ENCODE measurements at regions not wholly inside any gene's neighbourhood (a gene's known extent, or its start where the extent isn't known, plus 50 kb on each side); places are given as distances from the start of the nearest gene placed in this dataset.
"Not testable (repeated sequence)": the region's sequence is repeated elsewhere in the genome, so short reads cannot be mapped to it uniquely, and the experiment has no call there.

GRCh38 chr4:160082432-160083207 is 979.7 kb downstream of the RAPGEF2 start:
- no peak for DNase-seq (ENCODE audit: low read depth)

- DNase-seq (ENCODE audit: low read depth), result no peak
Observed at GRCh38 chr4:160091631-160092030, 988.8 kb downstream of the RAPGEF2 start.

GRCh38 chr4:160100316-160100715 is 997.4 kb downstream of the RAPGEF2 start:
- DNase-seq (ENCODE audit: low read depth), result no peak

- DNase-seq (ENCODE audit: low read depth), result no peak
Observed at GRCh38 chr4:160110891-160111290, 1008.0 kb downstream of the RAPGEF2 start.

DNA sequence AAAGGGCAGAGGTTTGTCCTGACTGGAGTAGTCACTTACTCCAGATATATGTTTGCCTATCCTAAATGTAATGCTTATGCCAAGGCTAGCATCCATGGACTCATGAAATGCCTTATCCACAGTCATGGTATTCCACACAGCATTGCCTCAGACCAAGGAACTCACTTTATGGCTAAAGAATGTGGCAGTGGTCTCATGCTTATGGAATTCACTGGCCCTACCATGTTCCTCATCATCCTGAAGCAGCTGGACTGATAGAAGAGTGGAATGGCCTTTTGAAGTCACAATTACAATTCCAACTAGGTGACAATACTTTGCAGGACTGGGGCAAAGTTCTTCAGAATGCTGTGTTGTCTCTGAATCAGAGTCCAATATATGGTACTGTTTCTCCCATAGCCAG is 1014.8 kb downstream of the RAPGEF2 start:
- DNase-seq (ENCODE audit: low read depth), result no peak

GRCh38 chr4:160125576-160126287 is 1022.9 kb downstream of the RAPGEF2 start:
- DNase-seq (ENCODE audit: low read depth), result not testable (repeated sequence)

- DNase-seq (ENCODE audit: low read depth), result no peak
Observed at GRCh38 chr4:160127211-160127610, 1024.3 kb downstream of the RAPGEF2 start.

DNA sequence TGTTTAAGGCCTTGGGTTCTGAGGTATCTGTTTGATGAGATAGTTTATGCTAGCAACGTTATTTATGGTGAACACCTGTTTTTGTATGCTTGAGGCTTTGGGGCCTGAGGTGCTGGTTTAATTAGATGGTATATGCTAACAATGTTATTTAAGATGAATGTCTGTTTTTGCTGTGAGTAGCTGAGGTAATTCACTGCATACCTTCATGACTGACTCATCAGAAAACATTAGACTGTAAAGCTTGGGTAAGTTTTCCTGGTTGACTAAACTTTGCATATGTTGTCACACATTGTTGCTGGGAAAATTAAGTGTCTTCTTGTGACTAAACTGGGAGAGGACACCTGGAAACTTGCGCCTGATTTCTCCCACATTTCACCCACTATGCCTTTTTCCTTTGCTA is 1026.6 kb downstream of the RAPGEF2 start:
- no peak for DNase-seq (ENCODE audit: low read depth)

DNA sequence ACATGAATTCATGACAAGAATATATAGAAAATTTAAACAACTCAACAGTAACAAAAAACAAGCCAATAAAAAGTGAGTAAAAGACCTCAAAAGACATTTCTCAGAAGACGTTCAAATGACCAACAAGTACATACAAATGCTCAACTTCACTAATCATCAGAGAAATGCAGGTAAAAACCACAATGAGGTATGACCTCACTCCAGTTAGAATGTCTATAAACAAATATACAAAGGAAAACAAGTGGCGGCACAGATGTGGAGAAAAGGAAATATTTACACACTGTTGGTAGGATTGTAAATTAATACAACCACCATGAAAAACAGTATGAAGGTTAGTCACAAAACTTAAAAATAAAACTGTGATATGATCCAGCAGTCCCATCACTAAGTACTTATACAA is 1033.1 kb downstream of the RAPGEF2 start:
- DNase-seq (ENCODE audit: low read depth), result no peak

DNA sequence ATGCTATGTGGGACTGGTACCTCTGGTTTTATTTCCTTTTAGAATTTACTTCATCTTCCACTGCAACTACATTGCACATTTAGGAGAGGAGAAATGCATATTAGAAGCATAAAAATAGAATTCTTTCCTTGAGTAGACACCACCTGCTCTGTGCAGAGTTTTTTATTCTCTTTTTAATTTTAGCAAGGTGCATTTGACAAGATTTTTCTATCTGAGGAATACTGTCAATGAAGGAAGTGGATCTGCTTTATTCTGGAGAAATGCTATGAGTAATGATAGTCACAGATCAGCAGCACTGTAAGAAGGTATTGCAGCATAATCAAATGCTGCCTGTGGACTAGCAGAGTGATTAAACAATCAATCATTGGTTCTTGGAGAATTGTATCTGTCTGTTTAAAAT is 1038.3 kb downstream of the RAPGEF2 start:
- no peak for DNase-seq (ENCODE audit: low read depth)

DNA sequence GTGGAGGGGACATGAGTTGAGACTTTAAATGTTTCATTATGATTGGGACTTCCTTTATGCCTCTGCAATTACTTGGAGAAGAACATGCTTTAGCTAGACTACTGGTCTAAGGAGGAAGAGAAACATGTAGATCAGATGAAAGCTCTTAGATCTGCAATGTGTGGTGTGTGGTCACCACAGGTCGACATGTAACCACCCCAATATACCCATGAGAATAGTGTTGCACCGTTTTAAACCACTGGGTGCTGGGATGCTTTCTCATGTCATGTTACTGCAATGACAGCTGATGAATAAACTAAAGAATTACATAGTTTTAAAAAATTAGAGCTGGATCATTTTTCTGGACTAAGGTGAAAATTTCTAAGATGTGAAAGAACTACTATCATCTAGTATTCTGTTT is 1039.7 kb downstream of the RAPGEF2 start:
- DNase-seq (ENCODE audit: low read depth), result no peak

DNA sequence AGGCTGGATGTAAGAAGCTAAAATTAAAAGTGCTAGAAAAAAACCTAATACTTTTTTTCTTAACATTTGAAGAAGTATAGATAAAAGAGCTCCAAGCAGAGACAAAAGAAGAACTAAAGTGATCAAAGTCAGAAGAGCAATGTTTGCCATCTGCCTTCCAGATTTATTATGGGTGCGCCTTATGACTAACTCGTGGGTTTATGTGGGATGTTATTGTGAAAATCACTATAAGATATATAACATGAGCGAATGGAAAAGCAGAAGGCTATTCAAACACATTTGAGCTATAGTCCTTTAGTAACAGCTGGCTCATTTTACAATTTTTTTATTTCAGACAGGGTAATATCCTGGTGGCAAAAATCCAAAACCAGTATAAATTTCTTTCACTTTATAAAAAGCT is 1040.7 kb downstream of the RAPGEF2 start:
- no peak for DNase-seq (ENCODE audit: low read depth)

DNA sequence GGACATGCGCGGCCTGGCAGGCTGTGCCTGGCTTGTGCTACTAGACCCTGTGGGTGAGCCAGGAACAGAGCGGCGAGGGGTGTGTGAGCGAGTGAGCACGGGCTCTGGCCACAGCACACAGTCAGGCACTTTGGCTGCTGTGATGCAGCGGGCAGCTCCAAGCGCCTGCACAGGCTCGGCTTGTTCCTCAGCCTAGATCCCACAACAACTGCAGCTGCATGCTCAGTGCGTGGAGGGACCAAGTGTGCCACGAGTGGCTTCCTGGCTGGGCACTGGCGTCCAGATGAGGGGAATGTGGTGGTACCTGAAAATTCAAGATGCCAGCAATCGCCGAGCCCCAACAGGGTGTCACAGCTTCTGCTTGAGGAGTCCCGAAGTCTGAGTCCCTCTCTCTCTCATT is 1056.6 kb downstream of the RAPGEF2 start:
- no peak for DNase-seq (ENCODE audit: low read depth)

GRCh38 chr4:160161026-160161425 is 1058.1 kb downstream of the RAPGEF2 start:
- no peak for DNase-seq (ENCODE audit: low read depth)

GRCh38 chr4:160175064-160175643 is 1072.3 kb downstream of the RAPGEF2 start:
- DNase-seq (ENCODE audit: low read depth), result no peak

GRCh38 chr4:160180211-160180610 is 1077.3 kb downstream of the RAPGEF2 start:
- DNase-seq (ENCODE audit: low read depth), result no peak

- no peak for DNase-seq (ENCODE audit: low read depth)
Observed at GRCh38 chr4:160182727-160183126, 1079.8 kb downstream of the RAPGEF2 start.

DNA sequence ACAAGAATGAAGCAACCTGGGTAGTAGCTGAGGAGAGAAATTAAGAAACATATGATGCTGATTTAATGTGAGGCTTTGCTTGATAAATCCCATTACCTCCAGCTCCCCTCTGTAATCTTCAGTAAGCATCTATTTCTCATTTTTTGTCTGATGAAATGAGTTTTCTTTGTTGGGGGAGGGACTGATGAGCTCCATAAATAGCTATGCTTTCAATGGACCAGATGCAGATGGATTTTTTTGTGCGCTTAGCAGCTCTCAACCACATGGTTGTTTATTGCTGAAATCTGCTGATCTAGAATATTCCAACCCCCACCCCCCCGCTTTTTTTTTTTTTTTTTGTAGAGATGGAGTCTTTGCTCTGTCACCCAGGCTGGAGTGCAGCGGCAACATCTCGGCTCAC is 1082.0 kb downstream of the RAPGEF2 start:
- DNase-seq (ENCODE audit: low read depth), result no peak

GRCh38 chr4:160193787-160194186 is 1090.9 kb downstream of the RAPGEF2 start:
- DNase-seq (ENCODE audit: low read depth), result no peak

DNA sequence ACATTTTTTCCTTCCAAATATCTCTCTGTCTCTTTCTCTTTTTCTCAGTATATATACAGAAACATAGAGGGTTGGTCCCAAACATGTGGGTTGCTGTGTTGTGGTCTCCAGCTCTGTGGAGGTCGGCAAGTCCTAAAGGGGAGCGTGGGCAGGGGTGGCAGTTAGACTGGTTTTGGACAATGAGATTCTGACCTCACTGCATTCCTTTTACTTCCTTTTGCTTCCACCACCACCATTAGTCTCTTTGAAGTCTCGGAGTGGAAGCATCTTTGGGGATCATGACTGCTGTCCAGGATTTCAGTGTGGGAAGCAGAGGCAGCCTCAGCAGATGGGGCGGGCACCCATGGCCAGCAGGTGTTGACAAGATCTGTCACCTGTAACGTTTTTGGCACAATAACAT is 1091.8 kb downstream of the RAPGEF2 start:
- DNase-seq (ENCODE audit: low read depth), result no peak

DNA sequence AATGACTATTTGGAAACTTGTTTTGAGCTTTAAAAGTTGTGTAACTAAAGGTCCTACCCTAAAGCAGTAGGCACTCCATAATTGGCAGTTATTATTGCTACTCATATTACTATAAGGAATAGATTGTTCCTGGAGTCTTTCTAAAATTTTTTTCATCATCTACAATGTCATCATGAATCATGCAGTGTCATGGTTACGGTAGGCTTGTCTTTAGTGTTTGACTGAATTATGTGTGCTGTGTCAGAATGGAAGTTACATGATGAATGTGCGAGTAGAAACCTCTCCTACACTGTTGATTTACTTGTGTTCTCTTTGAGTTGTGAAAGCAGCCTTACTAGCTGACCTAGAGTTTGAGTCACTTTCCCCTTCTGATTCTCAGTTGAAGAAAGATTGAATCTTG is 1099.9 kb downstream of the RAPGEF2 start:
- no peak for DNase-seq (ENCODE audit: low read depth)

GRCh38 chr4:160212078-160212477 is 1109.2 kb downstream of the RAPGEF2 start:
- no peak for DNase-seq (ENCODE audit: low read depth)

- DNase-seq (ENCODE audit: low read depth), result no peak
Observed at GRCh38 chr4:160213366-160213765, 1110.5 kb downstream of the RAPGEF2 start.
